Dermis blood vessel endothelial cell (primary cell): ENCODE measurements at regions not wholly inside any gene's neighbourhood (a gene's known extent, or its start where the extent isn't known, plus 50 kb on each side); places are given as distances from the start of the nearest gene placed in this dataset.

Experiments used
- DNase-seq: peaks from one replicate; pipeline ENCODE4 v3.0.0; 2010

DNA sequence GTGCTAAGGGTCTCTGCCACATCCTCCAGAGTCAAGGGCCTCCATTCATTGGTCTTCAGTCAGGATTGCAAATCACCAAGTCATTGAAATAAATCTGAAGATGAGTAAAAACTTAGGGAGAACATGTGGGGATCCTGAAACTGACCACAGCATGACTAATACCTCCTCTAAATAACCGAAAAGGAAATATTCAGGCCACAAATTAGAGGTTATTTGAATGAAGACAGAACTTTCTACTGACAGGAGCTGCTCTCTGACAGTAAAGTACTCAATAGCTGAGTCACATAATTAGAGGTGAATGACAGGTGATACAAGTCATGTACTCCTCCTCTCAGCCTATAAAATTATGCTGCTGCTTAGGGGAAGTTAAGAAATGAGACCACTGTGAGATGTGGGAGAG is 240.2 kb upstream of the F9 start:
- no peak for DNase-seq

DNA sequence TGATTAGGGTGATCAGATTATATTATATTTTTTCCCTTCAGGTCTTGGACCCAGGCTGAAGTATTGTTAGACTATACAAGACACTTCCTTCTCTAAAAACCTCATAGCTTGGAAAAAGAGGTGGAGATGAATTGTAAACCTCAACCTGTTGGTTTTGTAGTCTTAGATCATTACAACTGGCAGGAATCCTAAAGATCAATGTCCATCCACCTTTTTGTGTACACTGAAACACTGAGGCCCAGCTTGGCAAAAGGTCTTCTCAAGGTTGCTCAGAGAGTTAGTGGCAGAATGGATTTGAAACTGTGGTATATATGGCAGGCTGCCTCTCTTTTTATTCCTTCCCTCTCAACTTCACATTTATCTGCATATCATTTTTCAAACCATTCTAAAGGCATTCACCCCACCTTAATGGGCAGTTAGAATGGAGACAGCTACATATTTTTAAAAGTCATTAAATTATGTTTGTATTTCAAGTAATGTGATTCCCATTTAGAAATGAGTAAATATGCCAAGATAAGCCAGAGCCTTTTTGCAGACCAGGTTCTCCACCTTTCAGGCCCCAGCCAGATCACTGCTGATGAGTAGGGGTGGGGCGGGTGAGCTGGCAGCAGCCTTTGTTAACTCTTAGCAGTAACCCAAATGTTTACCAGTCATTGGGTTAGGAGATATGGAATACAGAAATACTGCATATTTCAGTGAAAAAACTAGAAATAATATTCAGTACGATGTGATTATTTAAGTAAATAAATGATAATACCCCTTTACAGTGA is 243.2 kb upstream of the F9 start:
- DNase-seq, result no peak

DNA sequence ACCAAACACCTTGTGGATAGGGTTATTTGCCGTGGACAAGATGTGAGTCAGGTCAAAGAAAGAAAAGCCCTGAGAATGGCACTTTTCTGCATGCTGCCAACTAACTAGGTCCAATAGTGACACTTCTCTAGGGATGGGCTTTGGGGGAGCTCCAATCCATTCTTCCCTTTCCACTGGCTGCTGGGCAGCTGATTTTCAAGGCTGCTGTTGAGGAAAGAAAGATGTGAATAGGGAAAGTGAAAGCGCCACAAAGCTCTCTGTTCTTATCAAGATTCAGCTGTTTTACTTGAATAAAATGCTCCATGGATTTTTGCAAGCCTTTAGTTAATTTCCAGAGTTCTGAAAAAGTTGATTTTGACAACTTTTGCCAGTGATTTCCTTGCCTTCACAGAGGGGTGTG is 244.2 kb upstream of the F9 start:
- DNase-seq, result no peak

DNA sequence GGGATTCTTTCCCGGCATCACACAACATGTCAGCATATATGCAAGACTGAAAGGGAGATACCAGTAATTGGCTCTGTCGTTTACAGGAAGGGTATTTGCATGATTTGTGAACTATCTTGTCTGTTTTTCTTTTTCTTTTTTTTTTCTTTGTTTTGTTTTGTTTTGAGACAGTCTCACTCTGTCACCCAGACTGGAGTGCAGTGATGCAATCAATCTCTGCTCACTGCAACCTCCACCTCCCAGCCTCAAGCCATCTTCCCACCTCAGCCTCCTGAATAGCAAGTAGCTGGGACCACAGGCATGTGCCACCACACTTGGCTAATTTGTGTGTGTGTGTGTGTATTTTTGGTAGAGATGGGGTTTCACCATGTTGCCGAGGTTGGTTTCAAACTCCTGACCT is 262.7 kb upstream of the F9 start:
- no peak for DNase-seq

DNA sequence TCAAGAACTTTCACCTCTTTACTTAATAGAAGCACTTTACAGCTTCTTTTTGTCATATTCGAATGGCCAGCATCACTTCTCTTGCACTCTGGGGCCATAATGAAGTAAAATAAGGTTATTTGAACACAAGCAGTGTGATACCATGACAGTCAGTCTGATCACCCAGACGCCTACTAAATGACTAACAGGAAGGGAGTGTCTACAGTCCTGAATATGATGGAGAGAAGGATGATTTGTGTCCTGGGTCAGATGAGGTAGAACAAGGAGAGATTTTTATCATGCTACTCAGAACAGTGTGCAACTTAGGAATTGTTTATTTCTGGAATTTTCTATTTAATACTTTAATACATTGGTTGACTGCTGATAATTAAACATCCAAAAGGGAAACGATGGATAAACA is 284.2 kb upstream of the F9 start:
- DNase-seq, result no peak

DNA sequence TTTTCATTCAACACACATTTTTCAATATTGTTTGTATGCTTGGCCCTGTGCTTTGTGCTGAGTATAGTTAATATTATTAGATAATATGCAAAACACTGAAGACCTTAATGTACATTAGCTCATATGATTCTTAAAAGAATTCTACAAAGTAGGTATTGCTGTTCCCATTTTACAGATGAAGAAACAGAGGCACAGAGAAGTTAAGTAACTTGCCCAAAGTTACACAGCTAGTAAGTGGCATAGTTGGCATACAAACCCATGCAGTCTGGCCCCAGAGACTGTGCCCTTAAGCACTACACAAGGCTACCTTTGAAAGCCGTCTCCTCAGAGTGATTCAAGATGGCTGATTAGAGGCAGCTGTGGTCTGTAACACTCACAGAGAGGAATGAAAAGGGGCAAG is 293.4 kb upstream of the F9 start:
- no peak for DNase-seq

DNA sequence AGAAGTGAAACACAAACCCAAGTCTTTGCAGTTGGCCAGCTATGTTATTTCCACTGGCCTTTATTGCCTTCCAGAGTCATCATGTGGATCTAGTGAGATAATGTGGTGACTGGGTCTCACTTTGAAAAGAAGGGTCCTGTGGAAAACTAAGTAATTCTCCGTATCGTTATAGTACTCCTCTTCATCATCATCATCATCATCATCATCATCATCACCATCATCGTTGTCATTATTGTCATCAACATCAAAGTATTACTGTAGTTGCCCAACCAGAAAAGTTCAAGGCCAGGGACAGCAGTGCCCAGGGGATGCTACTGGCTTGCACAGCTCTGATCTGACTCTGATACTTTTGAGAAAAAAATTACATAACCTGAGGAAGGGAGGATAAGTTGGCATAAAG is 295.6 kb upstream of the F9 start:
- no peak for DNase-seq

DNA sequence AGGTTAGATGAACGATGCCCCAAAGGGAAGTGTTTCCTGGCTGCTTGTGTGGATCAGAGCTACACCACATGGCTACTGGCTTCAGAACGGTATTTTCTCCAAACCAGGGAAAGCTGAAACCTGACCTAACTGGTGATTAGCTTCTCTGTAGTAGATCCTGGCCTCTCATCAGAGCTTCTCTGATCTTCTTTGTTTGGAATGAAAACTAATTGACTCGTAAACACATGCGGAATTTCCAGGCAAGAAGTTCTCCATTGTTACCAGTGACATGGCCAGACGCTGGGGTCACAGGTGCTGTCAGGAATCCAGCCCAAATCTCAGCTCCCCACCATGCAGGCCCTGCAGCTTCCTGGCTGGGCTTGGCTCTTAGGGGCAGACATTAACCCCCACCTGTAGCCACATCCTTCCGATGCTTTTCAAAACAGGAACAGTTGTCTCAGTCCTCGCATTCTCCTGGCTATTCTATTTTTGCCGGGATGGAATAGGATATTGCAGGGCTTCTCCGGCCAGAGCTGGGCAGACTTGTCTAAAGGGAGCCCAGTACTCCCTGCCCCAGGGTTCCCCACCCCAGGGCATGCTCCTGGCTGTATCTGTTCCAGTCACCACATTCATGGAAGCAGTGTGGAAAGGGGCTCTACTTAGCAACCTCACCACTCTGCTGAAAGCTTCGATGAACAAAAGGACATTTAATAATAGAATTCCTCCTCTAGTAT is 305.4 kb upstream of the F9 start:
- DNase-seq, result peak; percentile 36

DNA sequence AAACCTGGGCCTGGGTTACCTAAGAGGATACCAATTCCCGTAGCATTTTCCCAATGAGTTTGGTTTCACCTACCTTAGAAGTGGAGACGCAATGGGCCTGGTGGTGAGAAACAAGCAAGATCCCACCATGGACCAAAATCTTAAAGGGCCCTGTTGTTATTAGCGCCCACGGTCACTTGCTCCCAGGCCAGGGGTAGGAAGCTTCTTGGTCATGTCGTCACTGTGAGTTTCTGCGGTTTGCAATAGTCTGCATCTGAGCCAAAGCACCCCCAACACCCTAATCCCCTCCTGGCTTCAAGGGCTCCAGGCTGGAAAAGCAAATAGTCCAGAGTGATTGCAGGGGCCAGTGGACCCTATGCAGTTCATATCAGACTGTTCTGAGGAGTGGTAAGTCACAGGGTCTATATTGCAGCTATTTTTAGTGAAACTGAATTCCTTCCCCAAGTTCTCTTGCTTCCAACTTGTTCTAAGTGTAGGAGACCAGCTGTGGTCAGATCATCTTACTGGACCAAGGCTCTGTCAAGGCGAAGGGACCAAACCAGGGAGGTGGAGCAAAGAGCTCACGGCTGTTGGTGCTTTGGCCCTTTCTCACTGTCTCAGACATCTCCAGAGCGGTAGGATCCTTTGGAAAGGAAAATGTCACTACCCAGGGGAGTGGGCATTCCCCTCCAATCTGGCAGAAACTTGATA is 307.9 kb upstream of the F9 start:
- no peak for DNase-seq

DNA sequence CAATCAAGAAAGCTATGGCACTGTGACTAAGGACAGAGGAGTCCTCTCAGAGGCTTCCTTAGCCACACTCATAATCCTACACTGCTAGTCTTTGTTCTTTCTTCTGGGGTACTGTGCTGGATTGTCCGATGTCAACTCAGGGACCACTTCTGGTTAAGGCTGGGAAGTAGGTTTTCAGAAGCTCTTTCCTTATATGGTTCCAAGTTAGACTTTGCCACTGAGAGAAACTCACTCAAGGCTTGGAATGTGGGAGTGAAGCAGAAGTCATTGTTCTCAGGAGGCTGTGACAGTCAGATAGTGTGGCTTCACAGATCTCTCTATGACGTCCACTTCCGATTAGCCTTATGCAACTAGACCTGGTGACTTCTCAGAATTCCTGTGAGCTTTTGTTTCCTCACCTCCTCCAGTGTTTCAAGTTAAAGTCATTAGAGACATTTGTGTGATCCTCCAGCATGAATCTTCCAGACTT is 317.3 kb upstream of the F9 start:
- peak; percentile 32 for DNase-seq

DNA sequence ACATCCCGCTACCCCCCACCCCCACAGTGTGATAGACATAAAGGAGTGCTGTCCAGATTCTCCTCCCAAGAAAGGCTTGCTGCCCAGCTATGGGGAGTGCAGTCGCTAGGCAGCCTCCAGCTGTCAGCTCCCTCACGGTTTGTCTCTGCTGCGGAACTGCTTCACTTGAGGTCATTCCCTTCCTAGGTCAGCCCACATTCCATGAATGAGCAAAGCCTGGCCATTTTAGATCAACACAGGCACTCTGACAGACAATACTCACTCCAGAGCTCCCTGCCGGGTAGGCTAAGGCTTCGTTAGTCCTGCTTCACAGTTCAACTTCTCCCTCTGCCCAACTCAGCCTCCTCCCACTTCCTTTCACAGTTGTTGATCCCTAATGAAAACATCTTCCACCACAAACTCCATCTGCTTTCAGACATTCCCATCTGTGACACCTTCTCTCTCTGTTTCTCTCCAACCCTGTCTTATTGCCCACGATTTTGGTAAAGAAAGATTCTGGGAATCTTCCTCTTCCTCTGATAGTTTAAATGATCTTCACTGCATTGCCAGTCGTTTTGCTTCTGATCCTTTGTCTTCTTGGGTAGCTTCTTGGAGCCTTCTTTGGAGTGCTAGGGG is 318.9 kb upstream of the F9 start:
- no peak for DNase-seq

DNA sequence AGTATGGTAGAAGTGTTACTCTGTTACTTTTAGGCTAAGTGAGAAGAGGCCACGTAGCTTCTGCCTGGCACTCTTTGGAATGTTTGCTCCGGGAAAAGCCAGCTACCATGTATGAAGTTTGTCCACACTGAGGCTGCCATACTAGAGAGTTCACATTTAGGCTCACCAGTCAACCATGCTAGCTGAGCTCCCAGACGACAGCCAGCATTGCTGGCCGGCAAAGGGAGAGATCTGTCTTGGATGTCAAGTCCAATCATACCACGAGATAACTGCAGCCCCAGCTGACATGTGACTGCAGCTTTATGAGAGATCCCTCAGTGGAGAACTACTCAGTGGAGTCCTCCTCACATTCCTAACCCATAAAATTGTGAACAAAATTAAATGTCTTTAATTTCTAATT is 321.2 kb upstream of the F9 start:
- DNase-seq, result no peak

DNA sequence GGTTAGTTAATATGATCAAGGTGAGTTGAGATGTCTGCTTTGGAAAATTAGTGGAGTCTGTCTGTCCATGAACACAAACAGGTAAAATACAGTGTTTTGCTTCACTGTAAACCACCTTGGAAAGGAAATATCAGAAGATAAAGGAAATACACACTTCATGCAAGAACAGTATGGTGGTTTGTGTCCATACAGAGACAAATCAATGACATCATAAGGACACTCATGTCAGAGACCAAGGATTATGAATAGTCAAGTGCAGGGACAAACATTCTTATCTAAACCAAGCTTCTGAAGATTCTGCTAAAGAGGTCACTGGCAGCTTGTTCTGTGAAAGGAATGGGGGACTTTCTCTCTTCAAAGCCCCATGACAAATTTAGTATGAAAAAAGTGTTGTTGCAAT is 322.9 kb upstream of the F9 start:
- DNase-seq, result no peak

DNA sequence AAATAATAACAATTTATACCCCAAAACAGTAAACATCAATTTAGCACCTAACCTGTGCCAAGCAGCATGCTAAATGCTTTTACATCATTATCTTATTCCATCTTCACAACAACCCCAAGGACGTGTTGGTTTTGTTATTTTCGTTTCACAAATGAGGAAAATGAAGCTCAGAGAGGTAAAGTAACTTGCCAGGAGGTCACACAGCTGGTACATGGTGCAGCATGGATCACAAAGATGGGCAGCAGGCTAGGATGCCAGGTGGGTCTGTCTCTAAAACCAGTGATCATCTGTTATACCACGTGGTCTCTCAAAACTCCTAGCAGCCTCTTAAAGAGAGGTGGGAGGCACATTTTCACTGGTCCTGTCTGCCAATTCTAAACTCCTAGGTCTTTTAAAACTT is 323.6 kb upstream of the F9 start:
- DNase-seq, result no peak

DNA sequence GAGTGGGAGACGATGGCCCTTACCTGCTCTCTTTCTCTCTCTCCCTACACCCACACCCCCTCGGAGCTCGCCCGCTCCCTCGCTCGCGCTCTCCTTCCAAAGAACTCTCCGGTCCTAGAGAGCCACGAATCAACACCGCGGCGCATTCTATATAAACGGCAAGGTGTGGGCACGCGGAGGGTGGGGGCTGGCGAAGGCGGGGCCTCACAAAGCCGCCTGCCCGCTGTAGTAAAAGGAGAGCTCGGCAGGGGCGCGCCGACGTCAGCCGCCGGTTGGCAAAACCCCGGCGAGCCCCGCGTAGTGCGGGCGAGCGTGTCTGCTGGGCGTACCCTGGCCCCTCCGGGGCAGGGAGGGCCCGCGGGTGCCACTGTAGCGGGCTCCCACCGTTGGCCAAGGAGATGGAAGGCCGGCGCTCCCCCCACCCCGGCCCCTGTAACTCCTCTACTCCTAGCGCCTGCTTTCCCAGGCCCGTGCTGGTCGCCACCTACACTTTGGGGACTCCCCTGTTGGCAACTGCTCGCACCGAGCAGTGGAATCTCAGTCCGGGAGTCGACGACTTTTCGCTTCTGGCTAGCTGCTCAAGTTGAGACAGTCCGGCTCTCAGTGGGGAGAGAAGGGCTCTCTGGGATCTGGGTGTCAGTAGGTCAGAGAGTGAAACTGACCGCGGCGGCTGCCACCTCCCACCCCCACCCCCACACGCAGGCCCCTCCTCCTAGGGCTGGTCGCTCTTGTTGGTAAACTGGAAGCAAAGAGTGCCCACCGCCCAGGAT is 325.5 kb upstream of the F9 start:
- peak; percentile 41 for DNase-seq

DNA sequence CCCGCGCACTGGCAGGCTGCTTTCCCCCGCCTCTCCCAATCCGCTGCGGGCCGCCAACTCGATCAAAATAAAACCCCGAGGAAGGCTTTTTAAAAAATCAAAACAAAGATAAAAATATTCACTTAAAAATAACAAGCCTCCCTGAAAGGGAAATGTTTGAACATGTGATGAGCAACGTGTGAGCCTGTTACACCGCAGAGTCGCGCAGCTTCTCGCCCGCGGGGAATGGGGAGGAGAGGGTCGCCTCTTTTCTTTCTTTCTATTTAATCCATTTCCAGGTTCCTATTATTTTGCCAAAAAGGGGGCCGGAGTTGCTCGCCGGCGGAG is 326.0 kb upstream of the F9 start:
- DNase-seq, result no peak

DNA sequence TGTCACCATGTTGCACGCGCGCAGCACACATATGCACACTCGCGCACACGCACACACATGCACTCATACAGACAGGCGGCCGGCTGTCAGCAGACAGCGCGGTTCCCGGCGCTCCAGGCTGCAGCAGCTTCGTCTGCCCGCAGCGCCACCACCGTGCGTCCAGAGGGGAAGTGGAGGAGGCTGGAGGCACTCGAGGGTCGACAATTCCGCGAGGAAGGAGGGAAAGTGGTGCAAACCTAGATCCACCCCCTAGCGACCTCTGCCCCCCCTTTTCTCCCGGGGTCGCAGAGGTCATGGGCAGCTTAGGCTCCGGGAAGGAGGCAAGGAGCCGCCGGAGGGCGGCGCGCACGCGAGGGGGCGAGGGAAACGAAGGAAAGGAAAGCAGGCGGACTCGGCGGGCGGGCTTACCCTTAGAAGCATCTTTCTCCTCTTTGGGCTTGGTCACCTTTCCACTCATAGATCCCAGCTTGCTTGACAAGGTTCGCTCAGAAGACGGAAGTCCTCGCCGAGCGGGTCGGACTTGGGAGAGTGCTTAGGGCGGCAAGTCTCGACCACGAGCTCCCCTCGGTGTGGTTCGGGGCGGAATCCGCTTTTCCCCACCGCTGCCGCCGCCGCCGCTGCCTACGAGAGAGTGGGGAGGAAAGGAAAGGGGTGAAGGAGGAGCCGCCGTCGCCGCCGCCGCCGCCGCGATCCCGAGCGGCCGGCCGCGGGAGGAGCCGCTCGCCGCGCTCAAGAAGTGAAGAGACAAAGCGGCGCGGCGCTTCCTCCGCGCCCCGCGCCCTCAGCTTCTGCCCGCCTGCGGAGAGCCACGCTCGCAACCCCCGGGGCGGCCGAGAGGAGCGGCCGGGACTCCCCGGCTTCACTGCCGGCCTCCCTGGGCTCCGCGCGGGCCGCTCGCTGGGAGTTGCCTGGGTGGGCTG is 326.6 kb upstream of the F9 start:
- DNase-seq, result peak; percentile 27

DNA sequence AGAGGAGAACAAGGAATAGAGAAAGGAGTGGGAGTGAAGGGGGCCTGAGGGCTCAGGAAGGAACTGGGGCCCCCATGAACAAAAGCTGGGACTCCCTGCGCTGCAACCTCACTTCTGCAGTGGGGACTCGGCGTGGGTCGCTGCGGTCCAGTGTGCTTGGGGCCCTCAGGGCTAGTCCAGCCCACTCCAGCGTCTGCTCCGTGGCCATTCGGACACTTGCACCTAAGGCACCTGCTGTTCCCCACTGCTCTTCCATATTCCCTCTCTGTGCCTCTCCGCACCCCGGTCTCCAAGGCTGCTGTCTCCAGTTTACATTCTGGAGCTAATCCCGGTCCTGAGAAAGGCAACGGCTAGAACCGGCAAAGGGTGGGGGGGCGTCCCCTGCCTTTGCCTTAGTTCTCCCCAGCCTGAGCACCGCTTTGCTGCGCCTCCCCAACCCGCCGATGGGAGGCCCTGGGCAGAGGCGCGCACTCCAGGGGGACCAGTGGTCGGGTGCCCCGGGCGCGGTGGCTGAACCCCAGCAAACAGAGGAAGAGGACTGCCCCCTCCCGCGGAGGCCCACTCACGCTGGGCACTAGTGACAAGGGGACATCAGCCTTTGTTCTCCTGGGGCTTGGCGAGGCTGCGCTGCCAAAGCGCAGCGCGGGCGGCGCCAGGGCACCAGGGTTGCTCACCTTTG is 327.7 kb upstream of the F9 start:
- no peak for DNase-seq

DNA sequence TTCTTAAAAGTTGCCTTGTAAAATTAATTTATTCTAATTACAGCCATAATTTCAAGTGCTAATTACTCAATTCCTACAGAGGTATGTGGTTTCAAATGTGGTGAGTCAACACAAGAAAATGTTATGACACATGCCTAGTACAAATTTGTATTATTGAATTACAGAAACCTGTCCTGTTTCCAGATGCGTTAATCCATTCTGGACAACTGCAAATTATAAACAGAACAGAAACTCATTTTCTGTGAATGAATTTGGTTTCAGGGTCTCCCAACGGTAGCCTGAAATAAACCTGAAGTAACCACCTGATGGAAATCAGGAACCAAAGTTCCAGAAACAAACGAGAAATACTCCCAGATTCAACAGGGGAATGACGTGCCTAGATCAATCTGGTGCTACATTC is 328.6 kb upstream of the F9 start:
- no peak for DNase-seq

DNA sequence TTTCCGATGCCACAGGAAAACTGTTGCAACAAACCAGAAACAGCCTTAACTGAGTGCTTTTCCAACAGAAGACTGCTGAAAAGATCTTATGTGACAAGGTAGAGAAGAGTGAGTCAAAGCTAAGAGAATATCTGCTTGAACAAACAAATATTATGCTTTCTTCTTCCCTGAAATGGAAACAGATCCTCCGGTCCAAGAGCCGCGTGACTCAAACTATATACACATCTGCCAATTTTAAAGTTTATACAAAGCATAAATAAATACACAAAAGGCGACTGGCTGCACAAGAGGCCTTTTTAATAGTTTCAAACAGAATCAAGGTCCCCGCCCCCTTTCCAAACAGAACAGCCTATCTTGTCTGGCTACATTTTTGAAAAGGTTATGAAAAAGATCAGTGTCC is 329.7 kb upstream of the F9 start:
- DNase-seq, result no peak

DNA sequence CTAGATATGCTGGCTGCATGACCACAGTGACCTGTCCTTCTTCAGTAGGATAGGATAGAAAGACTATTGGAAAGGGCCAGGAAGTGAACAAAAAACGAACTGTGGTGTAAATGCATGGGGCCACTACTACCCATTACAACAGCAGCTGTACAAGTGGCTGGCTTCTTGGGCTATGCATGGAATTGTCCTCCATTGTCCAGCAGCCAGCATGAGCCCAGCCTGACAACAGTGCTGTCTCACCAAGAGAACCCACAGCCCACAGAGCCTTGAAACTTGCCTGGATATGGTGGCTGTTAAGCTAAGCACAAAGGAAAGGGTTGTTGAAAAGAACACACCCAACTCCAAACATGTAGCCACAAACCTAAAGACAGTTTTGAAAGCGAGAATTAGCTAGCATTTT is 330.2 kb upstream of the F9 start:
- DNase-seq, result no peak
